A549 (cell line): ENCODE measurements at regions not wholly inside any gene's neighbourhood (a gene's known extent, or its start where the extent isn't known, plus 50 kb on each side); places are given as distances from the start of the nearest gene placed in this dataset.

ENCODE experiments used
- CEBPB ChIP-seq, 2 experiments: fragments of >200 bp in 1 of 2; sonication (Bioruptor Twin) in 1 of 2; formaldehyde crosslinking in 1 of 2; IDR thresholded peaks; 2 replicates each; pipeline ENCODE4 v1.6.1; 2012 to 2016
- CHD4 ChIP-seq: fragments of 200-600 bp; sonication (generic); IDR thresholded peaks from 2 replicates; pipeline ENCODE4 v1.6.1; 2016; ENCODE audit warnings: antibody characterized with exemption, mild to moderate bottlenecking, borderline replicate concordance
- CTCF ChIP-seq: fragments of >200 bp; sonication (Bioruptor Twin); formaldehyde crosslinking; IDR thresholded peaks from 3 replicates; pipeline ENCODE4 v1.5.1; 2016
- HOXA7 ChIP-seq: fragments of 250-450 bp; sonication (Bioruptor Pico); IDR thresholded peaks from 2 replicates; pipeline ENCODE4 v1.5.0; 2020; ENCODE audit warnings: mild to moderate bottlenecking, moderate library complexity
- KDM5A ChIP-seq: fragments of 200-600 bp; sonication (generic); IDR thresholded peaks from 2 replicates; pipeline ENCODE4 v1.6.1; 2016; ENCODE audit warnings: antibody characterized with exemption, mild to moderate bottlenecking
- POLR2A ChIP-seq: IDR thresholded peaks from 2 replicates; pipeline ENCODE4 v1.6.1; 2012; ENCODE audit warnings: mild to moderate bottlenecking, low read length
- RAD21 ChIP-seq, 2 experiments: fragments of >200 bp in 1 of 2; sonication (Bioruptor Twin) in 1 of 2; formaldehyde crosslinking in 1 of 2; IDR thresholded peaks in 1 of 2; conservative IDR thresholded peaks in 1 of 2; 2 replicates in 1 of 2; 3 replicates in 1 of 2; pipeline ENCODE4 v1.6.1; 2012 to 2018; ENCODE audit warnings: inconsistent platforms in 1 of 2
- RCOR1 ChIP-seq: fragments of 150-350 bp; IDR thresholded peaks from 2 replicates; pipeline ENCODE4 v1.6.1; 2014; ENCODE audit warnings: antibody characterized with exemption, low read length, low read depth

GRCh38 chr20:12528104-12528503 is 480.7 kb upstream of the SPTLC3 start:
- TF ChIP-seq POLR2A (no peak), RAD21 (conservative IDR thresholded peaks at IDR 0.05 in 1 of 2, IDR thresholded peaks at IDR 0.05 in 1 of 2) (no peak), RCOR1 (no peak), CTCF (no peak), HOXA7 (CRISPR knock-in tag) (no peak), KDM5A (no peak), CEBPB (IDR thresholded peaks at IDR 0.05) (no peak), CHD4 (no peak)
